Right lobe of liver (tissue), 6 donors: ENCODE measurements at regions not wholly inside any gene's neighbourhood (a gene's known extent, or its start where the extent isn't known, plus 50 kb on each side); places are given as distances from the start of the nearest gene placed in this dataset.

Experiments
- ATAC-seq, 4 donors: fragments of 200-7000 bp; cut with Tn5 transposase; one replicate each; pipeline ENCODE4 v1.9.1; 2020; ENCODE audit warnings: mild to moderate bottlenecking in 4 of 4, moderate library complexity in 4 of 4
- DNase-seq, 3 donors: peaks; one replicate each; pipeline ENCODE4 v3.0.0-alpha.2; 2020
- H3K27ac ChIP-seq, 3 donors: fragments of 200-600 bp; one replicate each; pipeline ENCODE4 v1.8.0; 2022
- H3K27me3 ChIP-seq, 2 donors: fragments of 200-600 bp; one replicate each; pipeline ENCODE4 v1.8.0; 2022
- H3K36me3 ChIP-seq, 4 donors: fragments of 200-600 bp; sonication (generic) in 1 of 4; one replicate each; pipeline versions ENCODE4 v1.5.1 to v1.8.0; 2017 to 2022; ENCODE audit warnings: control low read depth in 1 of 4
- H3K4me1 ChIP-seq, 4 donors: fragments of 200-600 bp; sonication (generic) in 1 of 4; one replicate each; pipeline versions ENCODE4 v1.5.1 to v1.8.0; 2017 to 2022; ENCODE audit warnings: control low read depth in 1 of 4
- H3K4me3 ChIP-seq, 3 donors: fragments of 200-600 bp; one replicate each; pipeline ENCODE4 v1.8.0; 2022
- H3K9me3 ChIP-seq, 4 donors: fragments of 200-600 bp; sonication (generic) in 1 of 4; one replicate each; pipeline versions ENCODE4 v1.5.1 to v1.8.0; 2017 to 2022; ENCODE audit warnings: control low read depth in 1 of 4
- CTCF ChIP-seq, 4 donors: fragments of 200-600 bp in 3 of 4; fragments of 450-650 bp in 1 of 4; IDR thresholded peaks; one replicate each; pipeline versions ENCODE4 v1.5.1 to v1.8.0; 2016 to 2022; ENCODE audit warnings: antibody characterized with exemption in 4 of 4, mild to moderate bottlenecking in 2 of 4
- POLR2A ChIP-seq: fragments of 450-650 bp; IDR thresholded peaks from one replicate; pipeline ENCODE4 v1.6.1; 2017; ENCODE audit warnings: antibody characterized with exemption, mild to moderate bottlenecking
- WGBS: methylation state at CpG from one replicate; pipeline ENCODE4 v1.1.6; 2018; ENCODE audit warnings: low coverage, low lambda C conversion rate; ENCODE audit not compliant: insufficient coverage; ENCODE audit errors: missing lambda C conversion rate; 5-methylcytosine and 5-hydroxymethylcytosine counted together
- intact Hi-C, 2 donors: fragments of 100-400 bp; cut with DNase I; formaldehyde crosslinking; loops; one replicate each; pipeline versions ENCODE4 v1.11.2 to v1.14.1; 2022
- donor health status: DM: no; HTN: yes; CAD: no.
- donor health status: DM: no; HTN: no; CAD: no.
- donor health status: DM: no; HTN: no; CAD: no.
- donor health status: DM: no; HTN: yes; CAD: no.
- donor health status: DM: no; HTN: yes; CAD: no.

- no peaks in the 10 kb centered on the region for H3K9me3 ChIP-seq
- H3K27ac ChIP-seq: no peak overlapping the region
- peak in 1 of 4 donors; percentile 41 for ATAC-seq
Measured at GRCh38 chr20:1757072-1757471, 99.5 kb upstream of the SIRPG start.

GRCh38 chr20:1754749-1755148 is 97.2 kb upstream of the SIRPG start:
- WGBS: 91% methylated on average over 4 of the region's 4 CpGs
- TF ChIP-seq CTCF (IDR thresholded peaks at IDR 0.05): no peak
- TF ChIP-seq POLR2A: no peak
- peaks cover 0 to 19% (median 9%) of the 10 kb centered on the region in 4 donors for H3K4me1 ChIP-seq
- ATAC-seq (no peak), DNase-seq (no peak)
- no peaks in the 10 kb centered on the region for H3K36me3 ChIP-seq
- H3K27ac ChIP-seq: no peak overlapping the region
- H3K27me3 ChIP-seq: no peaks in the 10 kb centered on the region
- no peaks in the 10 kb centered on the region for H3K9me3 ChIP-seq
- no peak overlapping the region for H3K4me3 ChIP-seq
- intact Hi-C loops: no loop called here

More at GRCh38 chr20:1757072-1757471, 99.5 kb upstream of the SIRPG start:
- H3K36me3 ChIP-seq: no peaks in the 10 kb centered on the region
- H3K4me1 ChIP-seq: peaks cover 0 to 30% (median 9%) of the 10 kb centered on the region in 4 donors
- no peaks in the 10 kb centered on the region for H3K27me3 ChIP-seq
- DNase-seq: no peak
- intact Hi-C loops: no loop called here
- TF ChIP-seq POLR2A: no peak
- no peak for TF ChIP-seq CTCF (IDR thresholded peaks at IDR 0.05)
- no peak overlapping the region for H3K4me3 ChIP-seq

GRCh38 chr20:1754306-1754705 is 96.7 kb upstream of the SIRPG start:
- no peak for ATAC-seq
- Histone ChIP-seq H3K4me3 (no peak overlapping the region), H3K36me3 (no peaks in the 10 kb centered on the region), H3K27me3 (no peaks in the 10 kb centered on the region), H3K9me3 (no peaks in the 10 kb centered on the region), H3K4me1 (peaks cover 0 to 19% (median 9%) of the 10 kb centered on the region in 4 donors), H3K27ac (no peak overlapping the region)
- TF ChIP-seq CTCF (IDR thresholded peaks at IDR 0.05) (no peak), POLR2A (no peak)
- WGBS: 53% methylated on average over 2 of the region's 2 CpGs
- no peak for DNase-seq
- intact Hi-C loops: no loop called here

GRCh38 chr20:1752045-1752444 is 94.5 kb upstream of the SIRPG start:
- DNase-seq: no peak
- H3K9me3 ChIP-seq: no peaks in the 10 kb centered on the region
- peak; percentile 43 to 86 (median 78) for ATAC-seq
- TF ChIP-seq POLR2A: no peak
- TF ChIP-seq CTCF (IDR thresholded peaks at IDR 0.05): no peak
- H3K4me1 ChIP-seq: peaks cover 0 to 4% (median 1%) of the 10 kb centered on the region in 4 donors
- H3K27ac ChIP-seq: peak overlapping the region in 2 of 3 donors; percentile 2 to 30
- no peaks in the 10 kb centered on the region for H3K36me3 ChIP-seq
- no peak overlapping the region for H3K4me3 ChIP-seq
- intact Hi-C loops: no loop called here
- no peaks in the 10 kb centered on the region for H3K27me3 ChIP-seq

GRCh38 chr20:1748777-1749176 is 91.2 kb upstream of the SIRPG start:
- Histone ChIP-seq H3K27ac (no peak overlapping the region), H3K36me3 (no peaks in the 10 kb centered on the region), H3K4me3 (no peak overlapping the region), H3K27me3 (no peaks in the 10 kb centered on the region), H3K9me3 (no peaks in the 10 kb centered on the region), H3K4me1 (no peaks in the 10 kb centered on the region)
- ATAC-seq (no peak), DNase-seq (no peak)
- TF ChIP-seq CTCF (IDR thresholded peaks at IDR 0.05): no peak
- no peak for TF ChIP-seq POLR2A
- intact Hi-C loops: no loop called here
